T follicular helper cell (primary cell): ENCODE measurements at regions not wholly inside any gene's neighbourhood (a gene's known extent, or its start where the extent isn't known, plus 50 kb on each side); places are given as distances from the start of the nearest gene placed in this dataset.

Experiments used
- DNase-seq: peaks from one replicate; pipeline ENCODE4 v3.0.0-alpha.2; 2020; ENCODE audit warnings: low read depth

DNA sequence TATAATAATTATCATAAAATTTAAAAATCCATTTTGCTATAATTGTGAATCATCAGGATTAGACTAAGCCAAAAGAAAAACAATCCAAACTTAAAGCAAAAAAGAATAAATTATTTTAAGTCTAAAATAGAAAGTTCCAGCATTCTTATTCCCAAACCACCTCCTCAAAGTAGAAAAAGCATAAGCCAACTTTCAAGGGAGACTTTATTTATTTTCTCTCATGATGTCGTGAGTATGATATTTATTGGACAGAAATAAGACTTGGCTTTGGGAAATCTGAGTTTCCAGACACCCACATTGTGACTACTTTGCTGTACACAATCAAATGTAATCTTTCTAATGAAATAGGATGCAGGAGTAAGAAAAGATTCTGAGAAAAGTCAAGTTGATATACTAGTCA is 372.1 kb downstream of the MTRR start:
- DNase-seq, result no peak

DNA sequence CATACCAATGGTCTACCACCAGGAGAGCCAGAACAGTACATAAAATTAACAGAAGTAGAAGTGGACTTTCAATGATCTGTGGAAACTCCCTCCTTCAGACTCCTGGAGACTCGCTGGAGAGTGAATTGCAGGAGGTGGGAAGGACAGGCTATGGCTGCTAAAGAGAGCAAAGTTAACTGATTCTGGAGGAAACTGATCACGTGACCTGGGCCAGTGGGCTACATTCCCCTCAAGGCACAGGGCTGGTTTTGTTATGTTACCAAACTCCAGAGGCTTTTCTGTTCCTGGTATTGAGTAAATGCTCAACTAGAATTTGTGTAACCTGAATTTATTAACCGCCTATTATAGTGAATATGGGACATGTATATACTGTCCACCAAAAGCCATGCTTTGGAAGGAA is 372.6 kb downstream of the MTRR start:
- no peak for DNase-seq

DNA sequence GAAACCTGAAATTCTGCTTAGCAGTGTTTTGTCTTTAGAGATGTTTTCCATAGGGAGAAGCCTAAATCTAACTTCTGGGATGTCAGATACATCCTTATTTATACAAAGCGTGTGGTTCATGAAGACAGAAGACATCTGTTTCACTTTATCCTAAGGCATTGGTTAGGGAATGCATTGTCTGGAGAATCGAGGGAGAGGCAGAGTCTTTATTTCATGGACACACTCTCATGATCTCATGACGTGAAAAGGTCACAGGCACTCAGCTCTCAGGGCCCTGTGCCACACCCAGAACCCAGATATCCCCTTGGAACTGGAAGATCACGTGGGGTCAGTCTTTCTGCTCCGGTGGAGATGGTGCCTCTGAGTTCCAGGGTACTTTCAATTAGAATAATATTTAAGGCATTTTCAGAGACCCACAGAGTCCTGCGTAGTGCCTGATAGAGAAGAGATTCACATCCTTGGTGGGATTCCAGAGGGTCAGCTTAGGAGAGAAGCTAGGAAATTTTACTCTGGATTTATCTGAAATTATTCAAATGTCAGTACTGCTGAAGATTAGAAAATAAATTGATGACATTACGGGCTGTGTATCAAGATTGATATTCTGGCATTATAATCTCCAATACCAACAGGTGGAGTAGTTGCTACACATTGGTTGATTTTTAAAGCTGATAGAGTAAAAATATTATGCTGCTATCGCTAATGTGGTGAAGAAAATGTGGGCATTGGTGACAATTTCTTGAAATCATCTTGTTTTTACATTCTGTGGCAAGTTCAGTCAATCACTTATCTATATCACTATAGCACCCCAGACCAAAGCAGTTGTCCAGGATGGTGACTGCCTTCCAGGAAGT is 378.3 kb downstream of the MTRR start:
- no peak for DNase-seq

DNA sequence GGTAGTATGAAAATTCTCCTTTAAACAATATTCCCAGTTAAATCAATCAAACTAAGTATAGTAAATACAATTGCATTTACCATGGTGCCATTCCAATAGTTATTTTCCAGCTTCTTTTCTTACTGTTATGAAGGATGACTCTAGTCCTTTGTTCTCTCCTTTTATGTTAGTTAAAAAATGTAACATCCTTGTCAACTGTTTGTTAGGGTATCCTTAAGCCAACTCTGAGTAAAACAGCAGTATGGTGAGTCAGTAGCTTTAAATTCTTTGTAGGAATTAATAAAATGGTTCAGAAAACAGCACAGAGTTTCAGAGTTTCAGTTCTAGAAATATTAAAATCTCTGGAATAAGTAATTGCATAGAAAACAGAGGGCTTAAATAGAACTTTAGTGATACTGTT is 384.4 kb downstream of the MTRR start:
- no peak for DNase-seq

DNA sequence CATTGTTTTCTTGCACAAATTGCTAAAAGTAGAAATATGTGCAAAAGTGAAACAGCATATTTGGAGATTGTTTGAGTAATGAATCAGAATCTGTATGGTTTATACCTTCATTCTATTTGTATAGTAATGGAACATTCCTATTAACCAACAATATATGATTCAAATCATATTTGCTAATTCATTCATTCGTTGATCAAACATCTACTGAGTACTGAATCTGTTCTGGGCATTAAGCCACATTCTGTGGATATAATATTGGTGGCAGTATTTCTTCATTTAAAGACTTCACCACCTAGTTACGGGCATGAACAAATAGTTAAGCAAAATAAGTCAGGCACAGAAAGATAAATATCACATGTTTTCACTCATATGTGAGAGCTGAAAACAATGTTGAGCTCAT is 385.7 kb downstream of the MTRR start:
- no peak for DNase-seq

DNA sequence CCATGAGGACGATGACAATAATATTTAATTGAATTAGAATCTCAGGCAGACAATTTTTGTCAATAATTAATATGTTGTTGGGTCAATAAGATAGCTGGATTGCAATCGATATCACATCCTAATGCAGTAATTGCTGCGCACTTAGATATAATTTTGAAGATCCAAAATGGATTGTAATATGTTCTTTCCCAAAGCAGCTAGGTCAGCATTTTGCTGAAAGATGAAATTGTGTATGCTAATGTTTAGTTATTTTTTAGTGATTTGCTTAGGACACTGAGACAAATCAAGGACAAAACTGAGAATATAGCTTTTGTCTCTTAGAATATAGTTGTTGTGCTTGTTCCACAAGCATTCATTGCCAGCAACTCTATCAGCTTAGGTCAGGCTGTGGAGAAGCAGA is 389.9 kb downstream of the MTRR start:
- DNase-seq, result no peak

DNA sequence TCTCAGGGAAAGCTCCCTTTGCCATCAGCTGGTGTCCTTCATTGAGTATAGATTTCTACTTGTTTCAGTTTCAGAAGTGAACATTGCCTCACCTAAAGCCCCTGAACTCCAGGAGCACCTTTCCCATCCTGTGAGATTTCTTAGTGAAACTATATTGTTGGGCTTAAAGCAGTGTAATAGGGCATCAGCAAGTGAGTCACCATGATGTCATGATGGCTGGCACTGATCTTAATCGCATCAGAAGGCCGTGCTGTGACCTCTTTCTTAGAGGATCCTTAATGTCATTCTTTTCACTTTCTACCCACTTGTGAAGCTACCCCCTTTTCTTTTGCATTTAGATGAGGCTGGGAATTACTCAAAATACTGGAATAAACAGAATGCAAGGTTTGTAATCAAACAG is 401.3 kb downstream of the MTRR start:
- DNase-seq, result no peak

DNA sequence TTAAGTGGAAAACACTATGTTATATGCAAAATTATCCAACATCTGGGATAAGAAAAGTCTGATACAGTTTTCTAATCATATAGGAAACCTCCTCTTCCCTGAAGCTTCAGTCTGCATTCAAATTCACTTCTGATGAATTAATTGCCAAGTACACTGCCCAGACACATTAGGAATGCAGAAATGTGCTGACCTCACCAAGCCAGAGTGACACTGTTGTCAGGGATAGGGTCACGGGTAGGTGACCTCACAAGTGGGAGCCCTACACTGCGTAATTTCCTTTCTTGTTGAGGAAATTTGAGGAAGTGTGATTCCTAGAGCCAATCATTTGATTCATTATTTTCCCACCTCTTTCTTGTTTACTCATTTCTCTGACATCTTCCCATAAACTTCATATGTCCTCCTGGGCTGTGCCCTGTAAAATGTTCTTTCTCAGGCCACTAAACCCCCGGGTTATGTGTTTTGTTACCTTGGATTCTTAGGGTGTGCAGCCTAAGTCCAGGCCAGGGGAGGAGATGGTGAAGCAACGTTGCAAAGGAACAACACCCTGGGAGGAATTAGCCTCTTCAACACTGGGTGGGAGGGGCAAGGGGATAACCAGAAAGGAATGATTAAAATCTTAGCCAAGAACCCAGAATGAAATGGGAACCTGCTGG is 411.9 kb downstream of the MTRR start:
- no peak for DNase-seq

DNA sequence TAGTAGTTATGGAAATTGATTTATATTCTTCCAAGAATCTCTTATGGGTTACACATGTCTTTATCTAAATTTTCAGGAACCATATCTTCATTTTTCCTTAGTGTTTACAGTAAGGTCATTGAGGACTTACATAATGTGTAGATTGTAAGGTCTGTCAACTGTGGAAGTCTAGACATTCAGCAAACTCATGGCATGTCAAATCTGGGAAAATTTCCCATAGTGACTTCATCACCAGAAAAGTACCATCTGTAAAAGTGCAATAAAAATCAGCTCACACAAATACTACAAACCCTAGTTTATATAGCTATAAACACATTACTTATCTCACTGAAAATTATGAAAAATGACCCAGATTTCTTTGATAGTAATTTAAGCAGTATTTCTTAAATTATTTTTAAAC is 419.4 kb downstream of the MTRR start:
- DNase-seq, result no peak

DNA sequence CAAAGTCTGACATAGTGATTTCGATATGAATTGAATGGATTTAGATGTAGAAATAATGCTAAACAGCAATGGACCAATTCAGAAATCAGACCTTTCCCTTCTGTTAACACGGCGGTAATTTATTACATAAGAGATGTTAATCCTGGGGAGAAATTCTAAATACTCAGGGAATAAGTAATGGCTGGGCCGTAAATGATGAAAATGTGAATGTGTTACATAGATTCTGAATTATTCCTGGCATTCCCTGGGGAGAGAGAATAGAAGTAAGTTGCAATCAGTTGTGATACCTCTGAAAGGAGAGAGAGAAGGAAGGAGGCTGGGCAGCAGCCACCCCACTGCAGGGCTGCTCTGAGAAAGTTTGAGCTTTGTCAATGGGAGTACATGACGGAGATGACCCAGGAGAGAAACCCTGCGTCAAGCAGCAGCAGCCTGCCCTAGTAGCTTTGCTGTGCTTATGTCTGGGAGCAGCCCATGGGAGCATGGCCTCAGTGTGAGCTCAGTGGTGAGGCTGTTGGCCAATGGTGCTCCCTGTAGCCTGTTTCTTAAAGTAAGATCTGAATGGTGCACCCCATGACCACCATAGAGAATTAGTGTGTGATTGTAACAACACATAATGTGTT is 420.1 kb downstream of the MTRR start:
- DNase-seq, result no peak

DNA sequence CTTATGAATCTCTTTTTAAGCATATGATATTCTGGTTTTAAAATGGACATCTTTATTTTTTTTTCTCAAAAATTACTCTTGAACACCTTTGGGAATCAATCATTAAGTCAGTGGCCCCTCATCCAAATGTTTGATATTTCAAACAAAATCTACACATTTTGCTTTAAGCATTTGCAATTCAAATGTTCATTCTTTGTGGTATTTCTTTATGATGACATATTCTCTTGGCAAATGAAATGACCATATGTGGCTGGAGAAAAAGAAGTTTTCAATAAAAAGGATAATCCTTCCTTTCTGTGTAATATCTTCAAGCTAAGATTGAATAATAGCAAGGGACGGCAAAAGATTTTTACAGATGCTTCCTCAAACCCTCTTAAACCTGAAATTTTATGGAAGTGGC is 420.8 kb downstream of the MTRR start:
- no peak for DNase-seq

DNA sequence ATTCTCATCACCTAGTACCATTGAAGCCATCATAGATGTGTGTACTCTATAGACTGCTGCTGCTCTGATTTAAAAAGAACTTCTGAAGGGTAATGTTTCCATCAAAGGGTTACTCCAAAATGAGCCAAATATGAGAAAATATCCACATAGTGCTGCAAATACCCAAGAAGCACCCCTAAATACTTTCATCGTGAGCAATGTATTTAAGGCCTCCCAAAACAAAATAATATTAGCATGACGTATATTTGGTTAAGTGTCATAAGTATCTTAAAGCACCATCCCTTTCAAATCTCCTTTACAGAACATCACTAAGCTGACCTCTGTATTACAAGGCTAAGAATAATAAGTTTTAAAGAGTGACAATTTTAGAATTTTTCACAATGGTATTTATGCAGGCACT is 421.8 kb downstream of the MTRR start:
- DNase-seq, result no peak

DNA sequence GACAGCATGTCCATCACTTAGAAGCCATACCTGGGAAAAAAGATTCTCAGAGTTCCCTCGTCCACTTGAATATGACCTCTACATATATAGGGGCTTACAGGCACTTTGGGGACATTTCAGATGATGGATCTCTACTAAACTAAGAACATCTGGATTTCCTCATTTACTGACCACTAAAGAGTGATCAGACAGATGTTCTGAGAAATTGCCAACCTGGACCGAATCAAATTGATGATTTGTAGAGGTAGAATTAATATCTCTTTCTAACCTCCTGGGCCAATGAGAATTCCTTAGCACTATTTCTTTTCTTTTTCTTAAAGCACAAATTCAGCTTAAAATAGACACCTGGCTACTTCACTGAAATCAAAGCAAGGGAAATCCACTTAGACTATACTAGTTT is 422.7 kb downstream of the MTRR start:
- DNase-seq, result no peak

DNA sequence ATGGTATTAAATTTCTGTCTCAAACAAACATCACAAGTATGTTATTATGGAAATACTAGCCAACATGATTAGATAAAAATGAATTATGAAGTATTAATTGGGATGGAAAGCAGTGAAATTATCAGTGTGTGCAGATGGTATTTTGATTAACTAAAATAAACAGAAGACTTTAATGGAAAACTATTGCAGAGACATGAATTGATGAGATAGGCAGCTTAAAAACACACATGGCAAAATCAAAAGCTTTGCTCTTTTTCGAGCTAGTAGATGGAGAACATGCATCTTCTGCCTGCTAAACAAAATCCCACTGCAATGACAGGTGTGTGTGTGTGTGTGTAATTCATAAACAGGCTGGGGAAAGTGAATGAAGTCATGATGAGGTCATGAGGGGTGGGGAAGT is 426.2 kb downstream of the MTRR start:
- DNase-seq, result no peak

DNA sequence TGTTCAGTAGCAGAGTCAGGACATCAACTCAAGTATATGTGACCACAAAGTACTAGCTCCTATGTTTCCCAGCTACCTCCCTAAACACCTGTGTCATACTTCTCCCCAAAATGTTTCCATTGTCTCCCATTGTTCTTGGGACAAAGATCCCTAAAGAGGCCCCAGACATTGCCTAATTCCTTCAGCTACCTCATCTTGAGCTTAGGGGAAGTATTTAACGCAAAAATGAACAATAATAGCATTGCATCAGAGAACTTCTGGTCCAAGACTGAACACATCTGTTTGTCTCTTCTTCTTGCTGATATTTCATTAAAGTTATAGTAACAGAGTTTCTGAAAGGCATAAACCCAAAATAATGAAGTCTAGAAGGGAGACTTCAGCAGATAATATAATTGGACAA is 430.8 kb downstream of the MTRR start:
- DNase-seq, result no peak

DNA sequence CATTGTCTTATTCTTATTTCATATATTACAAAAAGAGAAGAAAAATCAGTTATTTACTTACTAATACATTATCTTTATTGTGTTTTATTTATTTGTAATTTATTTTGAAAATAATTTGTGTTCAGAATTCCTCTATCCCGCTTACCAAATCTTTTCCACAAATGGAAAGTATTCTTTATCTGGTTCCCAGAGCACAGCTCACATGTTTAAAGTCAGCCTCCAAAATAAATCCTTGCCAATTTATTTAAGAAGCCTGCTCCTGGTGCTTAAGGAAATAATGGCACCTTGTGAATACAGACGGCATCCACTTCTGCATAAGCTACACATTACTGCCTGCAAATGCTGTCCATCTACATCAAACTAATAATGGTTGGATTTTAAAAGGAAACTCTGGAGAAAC is 435.4 kb downstream of the MTRR start:
- no peak for DNase-seq

DNA sequence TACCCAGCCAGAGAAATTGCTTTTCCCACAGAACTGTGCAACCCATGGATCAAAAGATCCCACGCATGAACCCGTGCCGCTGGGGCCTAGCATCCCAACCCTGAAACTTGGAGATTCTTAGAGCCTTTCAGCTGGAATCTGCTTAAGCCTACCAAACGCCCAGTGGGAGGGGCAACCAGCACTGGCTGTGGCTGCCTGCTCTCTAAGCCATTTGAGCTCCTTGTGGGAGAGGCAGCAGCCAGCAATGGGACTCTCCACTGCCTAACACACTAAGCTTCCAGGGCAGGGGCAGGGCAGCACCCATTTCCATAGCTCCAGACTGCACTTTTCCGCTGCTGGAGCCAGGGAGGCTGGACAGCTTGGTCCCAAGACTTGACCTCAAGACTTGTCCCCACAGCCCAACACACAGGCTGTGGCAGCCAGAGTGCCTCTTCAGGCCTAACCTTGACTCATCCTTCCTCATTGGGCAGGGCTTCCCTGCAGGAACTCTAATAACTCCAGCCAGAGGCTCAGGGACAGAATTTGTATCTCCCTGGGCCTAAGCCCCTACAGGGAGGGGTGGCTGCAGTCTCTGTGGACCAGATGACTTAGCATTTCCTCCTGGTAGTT is 437.4 kb downstream of the MTRR start:
- no peak for DNase-seq

DNA sequence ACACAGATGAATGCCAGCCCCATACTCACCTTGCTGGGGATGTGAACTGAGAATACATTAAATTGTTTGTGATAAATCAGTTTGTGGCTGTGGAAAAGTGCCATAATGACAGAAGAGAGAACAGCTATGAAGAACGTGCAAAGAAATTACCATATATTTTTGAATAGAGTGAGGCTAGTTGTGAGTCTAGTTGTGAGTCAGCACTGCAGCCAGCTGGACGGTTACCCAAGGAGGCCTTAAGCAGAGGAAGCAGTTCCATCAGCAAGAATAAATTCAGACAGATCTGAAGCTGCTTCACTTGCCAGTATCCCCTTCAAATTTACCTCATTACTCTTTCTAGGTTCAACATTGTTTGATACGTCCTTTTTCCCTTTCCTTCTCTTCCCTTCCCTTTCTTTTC is 446.0 kb downstream of the MTRR start:
- no peak for DNase-seq

DNA sequence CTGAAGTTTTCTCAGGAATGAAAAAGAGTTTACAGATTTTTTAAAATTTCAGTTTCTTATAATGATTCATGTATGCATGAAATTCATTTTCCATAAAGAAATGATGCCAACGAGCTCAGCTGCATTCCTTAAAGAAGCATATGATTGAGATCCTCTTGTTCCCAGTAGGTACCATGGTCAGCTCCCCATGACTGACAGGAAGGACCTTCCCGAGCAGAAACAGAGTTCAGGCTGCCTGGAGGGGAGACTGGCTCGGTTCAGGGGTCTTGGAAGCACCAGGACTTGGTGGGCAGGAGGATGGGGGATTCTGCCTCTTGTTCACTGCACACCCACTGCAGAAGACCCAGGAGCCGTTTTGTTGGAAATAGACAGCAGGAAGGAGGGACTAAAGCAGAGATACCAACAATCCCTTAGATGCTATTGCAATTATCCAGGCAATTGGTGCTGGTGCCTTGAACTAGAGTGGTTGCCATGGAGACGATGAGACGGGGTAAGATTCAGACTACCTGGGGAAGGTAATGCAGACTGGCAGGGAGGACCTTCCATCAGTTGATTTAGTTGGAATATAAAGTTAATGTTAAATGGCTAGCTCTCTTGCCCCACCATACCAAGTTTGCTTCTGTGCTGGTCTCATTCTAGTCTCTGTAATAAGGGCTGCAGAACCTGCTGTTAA is 447.8 kb downstream of the MTRR start:
- no peak for DNase-seq

DNA sequence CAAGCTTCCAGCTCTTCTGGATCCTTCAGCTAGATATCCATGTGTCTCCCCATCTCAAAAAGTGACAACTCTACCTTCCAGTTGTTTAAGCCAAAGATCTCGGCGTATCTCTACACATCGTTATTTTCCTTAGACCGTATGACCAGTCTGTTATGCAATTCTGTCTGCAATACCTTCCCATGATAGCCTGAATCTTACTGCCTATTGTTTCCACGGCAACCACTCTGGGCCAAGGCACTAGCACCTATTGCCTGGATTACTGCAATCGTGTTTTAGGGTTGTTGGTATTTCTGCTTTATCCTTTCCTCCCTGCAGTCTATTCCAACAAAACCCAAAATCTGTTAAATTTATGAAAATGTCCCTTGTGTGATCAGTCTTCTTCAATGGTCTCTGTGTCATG is 448.4 kb downstream of the MTRR start:
- no peak for DNase-seq

DNA sequence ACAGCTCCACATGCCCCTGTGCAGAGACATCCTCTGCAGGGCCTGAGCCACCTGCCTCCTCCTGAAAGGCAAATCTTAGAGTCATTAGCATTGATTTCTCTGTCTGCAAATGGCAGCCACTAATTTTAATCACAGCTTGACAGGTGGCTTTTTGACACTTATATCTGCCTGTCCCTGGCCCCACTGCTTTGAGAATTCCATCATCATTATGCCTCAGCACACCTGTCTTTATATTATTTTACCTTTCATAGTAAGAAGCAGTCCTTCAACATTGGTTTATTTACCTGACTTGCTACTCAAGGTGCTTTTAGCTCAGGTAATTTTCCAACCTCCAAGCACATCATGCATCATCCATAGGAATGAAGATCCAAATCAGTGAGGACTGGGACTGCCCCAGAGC is 451.3 kb downstream of the MTRR start:
- DNase-seq, result no peak

DNA sequence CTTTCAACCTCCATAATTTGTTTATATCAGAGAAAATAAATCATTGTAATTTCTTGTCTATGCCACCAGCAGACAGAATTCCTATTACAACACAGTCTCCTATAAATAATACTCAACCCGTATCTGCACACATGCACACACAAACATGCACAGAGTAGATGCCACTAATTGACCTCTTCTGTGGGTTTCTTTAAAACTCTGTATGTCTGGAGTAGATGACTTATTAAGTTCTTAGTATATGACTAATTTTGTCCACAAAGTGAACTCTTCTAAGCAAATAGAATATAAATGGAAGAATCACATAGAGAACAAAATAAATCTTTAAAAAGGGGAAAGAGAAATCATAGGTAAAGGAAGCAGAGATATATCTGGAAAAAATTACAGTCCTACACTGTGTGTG is 452.3 kb downstream of the MTRR start:
- DNase-seq, result no peak
